NOMO-1 treated with dmso at 0.1 percent for 144 hours (cell line): ENCODE measurements at regions not wholly inside any gene's neighbourhood (a gene's known extent, or its start where the extent isn't known, plus 50 kb on each side); places are given as distances from the start of the nearest gene placed in this dataset.

Source experiments
- DNase-seq: peaks from one replicate; lab custom pipeline; 2025; ENCODE audit not compliant: unreplicated experiment; lab: John Stamatoyannopoulos, UW

- no peak for DNase-seq
Observed at GRCh38 chr4:96166806-96167205, 326.9 kb downstream of the PDHA2 start.

GRCh38 chr4:96170198-96170597 is 330.3 kb downstream of the PDHA2 start:
- DNase-seq = no peak

GRCh38 chr4:96173756-96174155 is 333.9 kb downstream of the PDHA2 start:
- no peak for DNase-seq

- no peak for DNase-seq
Observed at GRCh38 chr4:96175871-96176270, 336.0 kb downstream of the PDHA2 start.

GRCh38 chr4:96183611-96184010 is 343.7 kb downstream of the PDHA2 start:
- no peak for DNase-seq

- no peak for DNase-seq
Observed at GRCh38 chr4:96186593-96186992, 346.7 kb downstream of the PDHA2 start.

- no peak for DNase-seq
Observed at GRCh38 chr4:96189761-96190160, 349.9 kb downstream of the PDHA2 start.

GRCh38 chr4:96193061-96193460 is 353.2 kb downstream of the PDHA2 start:
- no peak for DNase-seq

GRCh38 chr4:96194993-96195392 is 355.1 kb downstream of the PDHA2 start:
- no peak for DNase-seq

GRCh38 chr4:96205143-96205936 is 365.4 kb downstream of the PDHA2 start:
- DNase-seq = no peak

GRCh38 chr4:96227515-96227914 is 387.6 kb downstream of the PDHA2 start:
- no peak for DNase-seq

- no peak for DNase-seq
Observed at GRCh38 chr4:96228463-96228862, 388.6 kb downstream of the PDHA2 start.

- no peak for DNase-seq
Observed at GRCh38 chr4:96240041-96240440, 400.1 kb downstream of the PDHA2 start.

- no peak for DNase-seq
Observed at GRCh38 chr4:96241819-96242218, 401.9 kb downstream of the PDHA2 start.

- no peak for DNase-seq
Observed at GRCh38 chr4:96247096-96247495, 407.2 kb downstream of the PDHA2 start.

GRCh38 chr4:96248225-96248624 is 408.3 kb downstream of the PDHA2 start:
- no peak for DNase-seq

GRCh38 chr4:96260064-96260682 is 420.3 kb downstream of the PDHA2 start:
- DNase-seq = no peak

GRCh38 chr4:96262057-96262456 is 422.2 kb downstream of the PDHA2 start:
- no peak for DNase-seq

GRCh38 chr4:96263291-96263690 is 423.4 kb downstream of the PDHA2 start:
- DNase-seq = no peak

GRCh38 chr4:96264941-96265463 is 425.1 kb downstream of the PDHA2 start:
- DNase-seq = no peak

- DNase-seq = no peak
Observed at GRCh38 chr4:96293806-96294205, 453.9 kb downstream of the PDHA2 start.

GRCh38 chr4:96295143-96295741 is 455.3 kb downstream of the PDHA2 start:
- no peak for DNase-seq
